Right renal pelvis (tissue), 4 donors: ENCODE measurements at regions not wholly inside any gene's neighbourhood (a gene's known extent, or its start where the extent isn't known, plus 50 kb on each side); places are given as distances from the start of the nearest gene placed in this dataset.
"Not testable (repeated sequence)": the region's sequence is repeated elsewhere in the genome, so short reads cannot be mapped to it uniquely, and the experiment has no call there.

Experiments used
- DNase-seq, 4 donors: peaks; one replicate each; pipeline ENCODE4 v3.0.0-alpha.2; 2013; ENCODE audit warnings: low read depth in 4 of 4, low spot score in 3 of 4, missing footprints in 1 of 4

DNA sequence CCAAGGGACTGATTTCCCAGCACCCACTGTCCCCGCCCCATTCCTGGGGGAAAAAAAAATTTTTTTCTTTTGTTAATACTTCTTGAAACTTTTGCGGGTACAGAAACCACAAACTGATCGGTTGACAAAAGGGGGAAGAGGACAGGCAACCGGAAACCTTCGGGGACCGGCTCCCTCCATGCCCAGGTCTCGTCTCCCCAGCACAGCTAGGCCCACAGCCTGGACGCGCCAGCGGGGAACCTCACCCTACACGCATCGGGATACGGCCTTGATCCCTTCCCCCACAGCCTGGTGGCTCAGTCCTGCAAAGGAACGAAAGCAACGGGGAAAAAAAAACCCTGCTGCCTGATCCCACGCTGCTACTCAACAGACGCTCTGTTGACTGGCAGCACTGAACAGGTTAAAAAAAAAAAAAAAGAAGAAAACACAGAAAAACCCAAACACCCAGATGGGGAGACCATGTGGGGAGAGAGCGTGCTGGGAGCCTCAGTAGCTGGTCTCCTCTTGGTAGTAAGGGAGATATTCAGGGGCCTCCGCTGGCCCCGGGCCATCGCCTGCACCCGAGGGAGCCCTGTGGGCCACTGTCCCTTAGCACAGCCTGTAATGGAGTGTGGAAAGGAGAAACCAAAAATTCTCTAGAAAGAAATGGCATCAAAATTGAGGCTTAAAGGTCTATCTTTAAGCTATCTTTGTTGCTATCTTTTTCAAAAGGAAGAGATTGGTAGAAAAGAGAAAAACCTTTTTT, 185.7 kb downstream of the POTEC start:
- not testable (repeated sequence) for DNase-seq

DNA sequence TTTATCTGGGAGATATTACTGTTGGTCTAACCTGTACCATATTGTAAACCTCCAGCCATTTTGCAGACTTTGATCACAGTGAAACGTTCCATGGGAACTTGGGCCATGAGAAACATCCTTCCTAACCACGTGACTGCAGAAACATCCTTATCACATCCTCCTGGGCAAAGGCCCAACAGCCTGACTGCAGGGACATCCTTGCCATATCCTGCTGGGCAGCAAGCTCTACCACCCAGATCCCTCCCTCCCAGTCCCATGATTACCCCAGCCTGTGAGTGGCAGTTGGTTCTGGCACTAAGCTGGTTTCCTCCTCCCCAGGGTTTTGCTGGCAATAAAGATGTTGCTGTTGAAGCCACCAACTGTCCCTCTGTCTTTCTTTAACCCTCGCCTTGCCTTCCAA, 201.2 kb downstream of the POTEC start:
- not testable (repeated sequence) for DNase-seq

DNA sequence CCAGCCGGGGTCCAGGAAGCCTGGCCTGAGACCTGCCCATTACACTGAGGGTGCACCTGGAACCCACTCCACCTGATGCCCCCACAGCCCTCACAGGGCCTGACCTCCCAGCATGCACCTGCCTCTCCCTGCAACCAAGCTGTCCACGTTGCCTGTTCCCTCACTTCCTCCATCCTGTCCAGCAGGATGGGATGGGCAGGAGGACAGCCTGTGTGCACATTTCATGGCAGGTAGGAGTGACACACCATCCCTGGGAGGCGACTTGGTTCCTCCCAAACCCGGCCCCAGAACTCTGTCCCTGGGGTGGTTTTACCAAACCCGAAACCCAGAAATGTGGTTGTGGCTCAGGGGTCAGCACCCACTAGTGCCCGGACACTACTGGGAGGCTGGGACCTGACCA, 203.8 kb upstream of the ZNF519 start:
- not testable (repeated sequence) for DNase-seq

DNA sequence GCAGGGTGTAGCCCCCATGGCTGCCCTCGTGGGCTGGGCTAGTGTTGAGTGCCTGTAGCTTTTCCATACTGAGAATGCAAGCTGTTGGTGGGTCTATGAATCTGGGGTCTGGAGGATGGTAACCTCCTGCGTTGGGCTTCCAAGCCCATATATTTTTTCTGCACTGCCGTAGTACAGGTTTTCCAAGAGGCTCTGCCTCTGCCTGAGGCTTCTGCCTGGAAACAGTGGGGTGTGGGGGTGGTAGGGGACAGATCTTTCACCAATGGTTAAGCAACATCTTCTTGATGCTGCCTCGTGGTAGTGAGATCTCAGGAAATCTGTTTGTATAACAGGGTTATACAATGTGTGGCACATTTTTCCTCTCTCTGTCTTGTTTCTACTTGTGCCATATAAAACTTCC, 189.0 kb upstream of the ZNF519 start:
- DNase-seq, result not testable (repeated sequence)

DNA sequence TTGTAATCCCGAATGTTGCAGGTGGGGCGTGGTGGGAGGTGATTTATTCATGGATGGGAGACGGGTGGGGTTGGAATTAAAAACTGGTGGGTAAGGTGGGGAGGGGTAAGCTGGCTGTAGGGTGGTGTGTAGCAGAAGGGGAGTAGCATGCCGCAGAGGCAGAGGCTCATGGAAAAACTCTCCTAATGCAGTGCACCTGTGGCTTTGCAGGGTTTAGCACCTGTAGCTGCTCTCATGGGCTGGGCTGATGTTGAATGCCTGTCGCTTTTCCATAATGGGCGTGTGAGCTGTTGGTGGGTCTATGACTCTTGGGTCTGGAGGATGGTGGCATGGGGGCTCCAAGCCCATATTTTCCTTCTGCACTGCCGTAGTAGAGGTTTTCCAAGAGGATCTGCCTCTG, 169.0 kb upstream of the ZNF519 start:
- DNase-seq, result not testable (repeated sequence)

DNA sequence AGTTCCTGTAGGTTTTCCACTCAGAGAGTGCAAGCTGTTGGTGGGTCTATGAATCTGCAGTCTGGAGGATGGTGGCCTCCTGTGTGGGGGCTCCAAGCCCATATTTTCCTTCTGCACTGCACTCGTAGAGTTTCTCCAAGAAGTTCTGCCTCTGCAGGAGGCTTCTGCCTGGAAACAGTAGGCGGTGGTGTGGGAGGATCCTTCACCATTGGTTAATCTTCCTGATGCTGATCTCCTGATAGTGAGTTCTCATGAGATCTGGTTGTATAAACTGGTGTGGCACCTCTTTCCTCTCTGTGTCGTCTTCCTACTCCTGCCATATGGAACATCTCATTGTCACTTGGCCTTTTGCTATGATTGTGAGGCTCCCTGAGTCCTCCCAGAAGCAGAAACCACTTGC, 162.8 kb upstream of the ZNF519 start:
- DNase-seq, result not testable (repeated sequence)

DNA sequence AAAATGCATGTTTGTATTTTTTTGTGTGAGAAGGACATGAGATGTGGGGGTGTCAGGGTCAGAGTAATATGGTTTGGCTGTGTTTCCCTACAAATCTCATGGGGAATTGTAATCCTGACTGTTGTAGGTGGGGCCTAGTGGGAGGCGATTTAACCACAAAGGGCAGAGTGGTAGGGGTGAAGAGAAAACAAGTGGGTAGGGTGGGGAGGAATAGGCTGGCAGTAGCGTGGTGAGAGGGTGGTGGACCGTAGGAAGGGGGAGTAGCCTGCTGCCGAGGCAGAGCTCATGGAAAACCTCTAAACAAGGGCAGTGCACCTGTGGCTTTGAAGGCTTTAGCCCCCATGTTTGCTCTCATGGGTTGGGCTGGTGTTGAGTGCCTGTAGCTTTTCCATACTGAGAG, 152.8 kb upstream of the ZNF519 start:
- no peak for DNase-seq

DNA sequence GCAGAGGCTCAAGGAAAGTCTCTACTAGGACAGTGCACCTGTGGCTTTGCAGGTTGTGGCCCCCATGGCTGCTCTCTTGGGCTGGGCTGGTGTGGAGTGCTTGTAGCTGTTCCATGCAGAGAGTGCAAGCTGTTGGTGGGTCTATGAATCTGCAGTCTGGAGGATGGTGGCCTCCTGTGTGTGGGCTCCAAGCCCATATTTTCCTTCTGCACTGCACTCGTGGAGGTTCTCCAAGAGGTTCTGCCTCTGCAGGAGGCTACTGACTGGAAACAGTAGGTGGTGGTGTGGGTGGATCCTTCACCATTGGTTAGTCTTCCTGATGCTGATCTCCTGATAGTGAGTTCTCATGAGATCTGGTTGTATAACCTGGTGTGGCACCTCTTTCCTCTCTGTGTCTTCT, 143.2 kb upstream of the ZNF519 start:
- DNase-seq, result not testable (repeated sequence)

DNA sequence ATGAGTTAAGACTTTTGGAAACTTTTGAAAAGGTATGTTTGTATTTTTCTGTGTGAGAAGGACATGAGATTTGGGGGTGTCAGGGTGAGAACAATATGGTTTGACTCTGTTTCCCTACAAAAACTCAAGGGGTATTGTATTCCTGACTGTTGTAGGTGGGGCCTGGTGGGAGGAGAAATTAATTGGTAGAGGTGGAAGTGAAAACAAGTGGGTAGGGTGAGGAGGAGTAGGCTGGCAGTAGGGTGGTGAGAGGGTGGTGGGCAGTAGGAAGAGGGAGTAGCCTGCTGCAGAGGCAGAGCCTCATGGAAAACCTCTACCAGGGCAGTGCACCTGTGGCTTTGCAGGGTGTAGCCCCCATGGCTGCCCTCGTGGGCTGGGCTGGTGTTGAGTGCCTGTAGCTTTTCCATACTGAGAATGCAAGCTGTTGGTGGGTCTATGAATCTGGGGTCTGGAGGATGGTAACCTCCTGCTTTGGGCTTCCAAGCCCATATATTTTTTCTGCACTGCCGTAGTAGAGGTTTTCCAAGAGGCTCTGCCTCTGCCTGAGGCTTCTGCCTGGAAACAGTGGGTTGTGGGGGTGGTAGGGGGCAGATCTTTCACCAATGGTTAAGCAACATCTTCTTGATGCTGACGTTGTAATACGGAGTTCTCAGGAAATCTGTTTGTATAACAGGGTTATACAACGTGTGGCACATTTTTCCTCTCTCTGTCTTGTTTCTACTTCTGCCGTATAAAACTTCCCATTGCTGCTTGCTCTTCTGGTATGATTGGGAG, 133.6 kb upstream of the ZNF519 start:
- DNase-seq, result not testable (repeated sequence)

DNA sequence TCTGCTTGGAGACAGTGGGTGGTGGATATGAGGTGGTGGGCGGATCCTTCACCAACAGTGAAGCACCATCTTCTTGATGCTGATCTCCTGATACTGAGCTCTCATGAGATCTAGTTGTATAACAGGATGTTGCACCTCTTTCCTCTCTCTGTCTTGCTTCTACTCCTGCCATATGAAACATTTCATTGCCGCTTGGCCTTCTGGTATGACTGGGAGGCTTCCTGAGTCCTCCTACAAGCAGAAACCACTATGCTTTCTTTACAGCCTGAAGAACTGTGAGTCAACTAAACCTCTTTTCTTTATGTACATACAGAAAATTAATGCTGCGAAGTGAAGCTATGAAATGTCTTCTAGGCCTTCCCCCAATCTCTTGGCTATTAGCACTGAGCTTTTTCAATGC, 130.6 kb upstream of the ZNF519 start:
- not testable (repeated sequence) for DNase-seq

DNA sequence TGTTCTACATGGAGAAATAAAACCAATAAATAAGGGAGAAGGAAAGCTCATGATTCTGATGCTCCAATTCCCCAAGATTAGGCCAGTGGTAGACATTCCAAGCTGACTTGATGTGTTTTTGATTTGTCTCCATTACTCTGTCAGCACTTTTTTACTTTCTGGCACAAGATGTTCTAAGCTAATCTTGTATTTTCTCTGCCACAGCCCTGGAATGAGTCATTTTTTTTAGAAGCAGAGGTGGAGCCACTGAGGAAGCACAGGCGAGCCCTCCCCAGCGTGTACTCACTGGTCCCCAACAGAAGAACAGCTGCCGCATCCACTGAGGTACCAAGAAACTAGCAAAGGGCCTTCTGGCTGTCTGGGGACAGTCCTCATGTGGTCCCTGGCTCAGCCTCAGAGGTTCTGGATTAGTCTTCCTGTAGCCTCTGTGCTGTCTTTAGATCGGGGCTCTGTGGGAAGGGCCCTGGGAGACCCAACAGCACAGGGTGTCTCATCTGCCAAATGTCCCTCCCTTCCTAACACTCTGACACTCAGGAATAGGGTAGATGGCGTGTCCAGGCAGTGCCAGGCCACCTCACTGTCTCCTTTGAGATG, 117.9 kb upstream of the ZNF519 start:
- not testable (repeated sequence) for DNase-seq

DNA sequence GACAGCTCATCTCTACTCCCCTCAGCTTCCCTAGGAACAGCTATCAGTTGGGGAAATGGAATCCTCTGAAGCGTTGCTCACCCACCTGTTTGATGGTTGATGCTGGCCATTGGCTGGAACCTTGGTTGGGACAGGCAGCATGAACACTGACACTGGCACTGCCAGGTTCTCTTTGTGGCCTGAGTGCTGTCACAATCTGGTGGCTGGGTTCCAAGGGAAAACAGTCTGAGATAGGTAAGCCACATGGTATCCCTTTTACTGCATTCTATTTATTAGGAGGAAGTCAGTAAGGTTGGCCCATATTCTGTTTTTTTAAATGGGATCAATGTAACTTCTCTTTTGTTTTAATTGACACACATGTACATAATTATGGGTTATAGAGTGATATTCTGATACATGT, 107.0 kb upstream of the ZNF519 start:
- DNase-seq, result not testable (repeated sequence)

DNA sequence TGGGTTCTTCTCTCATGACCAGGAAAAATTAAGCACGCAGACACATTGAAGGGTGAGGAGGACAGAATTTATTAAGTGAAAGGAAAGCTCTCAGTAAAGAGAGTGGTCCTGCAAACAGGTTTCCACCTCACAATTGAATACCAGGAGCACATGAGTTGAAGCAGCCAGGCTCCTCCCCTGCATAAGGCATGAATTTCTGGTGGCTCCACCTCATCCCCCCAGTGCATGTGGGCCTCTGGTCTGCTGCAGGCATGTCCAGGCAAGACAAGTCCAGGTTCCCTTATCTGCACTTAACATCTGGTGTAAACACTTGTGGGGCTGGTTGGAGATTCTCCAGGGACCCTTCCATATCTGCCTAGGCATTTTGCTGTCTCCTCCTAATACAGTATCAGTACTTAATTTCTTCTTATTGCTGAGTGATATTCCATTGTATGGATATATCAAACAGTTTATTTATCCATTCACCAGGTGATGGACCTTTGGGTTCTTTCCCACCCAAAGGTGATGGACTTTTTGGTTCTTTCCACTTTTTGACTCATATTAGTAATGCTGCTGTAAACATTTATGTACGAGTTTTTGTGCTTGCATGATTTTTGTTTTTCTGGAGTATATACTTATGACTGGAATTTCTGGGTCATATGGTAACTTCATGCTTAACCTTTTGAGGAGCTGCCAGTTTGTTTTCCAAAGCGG, 104.3 kb upstream of the ZNF519 start:
- not testable (repeated sequence) for DNase-seq

DNA sequence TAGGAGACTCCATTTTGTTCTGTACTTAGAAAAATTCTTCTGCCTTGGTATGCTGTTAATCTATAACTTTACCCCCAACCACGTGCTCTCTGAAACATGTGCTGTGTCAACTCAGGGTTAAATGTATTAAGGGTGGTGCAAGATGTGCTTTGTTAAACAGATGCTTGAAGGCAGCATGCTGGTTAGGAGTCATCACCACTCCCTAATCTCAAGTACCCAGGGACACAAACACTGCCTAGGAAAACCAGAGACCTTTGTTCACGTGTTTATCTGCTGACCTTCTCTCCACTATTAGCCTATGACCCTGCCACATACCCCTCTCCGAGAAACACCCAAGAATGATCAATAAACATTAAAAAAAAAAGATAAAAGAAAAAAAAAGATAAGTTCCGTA, 93.0 kb upstream of the ZNF519 start:
- not testable (repeated sequence) for DNase-seq

DNA sequence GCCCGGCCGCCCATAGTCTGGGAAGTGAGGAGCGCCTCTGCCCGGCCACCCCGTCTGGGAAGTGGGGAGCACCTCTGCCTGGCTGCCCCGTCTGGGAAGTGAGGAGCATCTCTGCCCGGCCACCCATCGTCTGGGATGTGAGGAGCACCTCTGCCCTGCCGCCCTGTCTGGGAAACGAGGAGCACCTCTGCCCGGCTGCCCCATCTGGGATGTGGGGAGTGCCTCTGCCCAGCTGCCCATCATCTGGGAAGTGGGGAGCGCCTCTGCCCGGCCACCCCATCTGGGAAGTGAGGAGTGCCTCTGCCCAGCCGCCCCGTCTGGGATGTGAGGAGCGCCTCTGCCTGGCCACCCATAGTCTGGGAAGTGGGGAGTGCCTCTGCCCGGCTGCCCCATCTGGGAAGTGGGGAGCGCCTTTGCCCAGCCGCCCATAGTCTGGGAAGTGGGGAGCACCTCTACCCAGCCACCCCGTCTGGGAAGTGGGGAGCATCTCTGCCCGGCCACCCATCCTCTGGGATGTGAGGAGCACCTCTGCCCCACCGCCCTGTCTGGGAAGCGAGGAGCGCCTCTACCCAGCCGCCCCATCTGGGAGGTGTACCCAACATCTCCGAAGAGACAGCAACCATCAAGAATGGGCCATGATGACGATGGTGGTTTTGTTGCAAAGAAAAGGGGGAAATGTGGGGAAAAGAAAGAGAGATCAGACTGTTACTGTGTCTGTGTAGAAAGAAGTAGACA, 92.5 kb upstream of the ZNF519 start:
- DNase-seq, result not testable (repeated sequence)

DNA sequence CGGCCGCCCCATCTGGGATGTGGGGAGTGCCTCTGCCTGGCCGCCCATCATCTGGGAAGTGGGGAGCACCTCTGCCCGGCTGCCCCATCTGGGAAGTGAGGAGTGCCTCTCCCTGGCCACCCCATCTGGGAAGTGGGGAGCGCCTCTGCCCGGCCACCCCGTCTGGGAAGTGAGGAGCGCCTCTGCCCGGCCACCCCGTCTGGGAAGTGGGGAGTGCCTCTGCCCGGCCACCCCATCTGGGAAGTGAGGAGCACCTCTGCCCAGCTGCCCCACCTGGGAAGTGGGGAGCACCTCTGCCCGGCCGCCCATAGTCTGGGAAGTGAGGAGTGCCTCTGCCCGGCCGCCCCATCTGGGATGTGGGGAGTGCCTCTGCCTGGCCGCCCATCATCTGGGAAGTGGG, 91.7 kb upstream of the ZNF519 start:
- DNase-seq, result not testable (repeated sequence)

DNA sequence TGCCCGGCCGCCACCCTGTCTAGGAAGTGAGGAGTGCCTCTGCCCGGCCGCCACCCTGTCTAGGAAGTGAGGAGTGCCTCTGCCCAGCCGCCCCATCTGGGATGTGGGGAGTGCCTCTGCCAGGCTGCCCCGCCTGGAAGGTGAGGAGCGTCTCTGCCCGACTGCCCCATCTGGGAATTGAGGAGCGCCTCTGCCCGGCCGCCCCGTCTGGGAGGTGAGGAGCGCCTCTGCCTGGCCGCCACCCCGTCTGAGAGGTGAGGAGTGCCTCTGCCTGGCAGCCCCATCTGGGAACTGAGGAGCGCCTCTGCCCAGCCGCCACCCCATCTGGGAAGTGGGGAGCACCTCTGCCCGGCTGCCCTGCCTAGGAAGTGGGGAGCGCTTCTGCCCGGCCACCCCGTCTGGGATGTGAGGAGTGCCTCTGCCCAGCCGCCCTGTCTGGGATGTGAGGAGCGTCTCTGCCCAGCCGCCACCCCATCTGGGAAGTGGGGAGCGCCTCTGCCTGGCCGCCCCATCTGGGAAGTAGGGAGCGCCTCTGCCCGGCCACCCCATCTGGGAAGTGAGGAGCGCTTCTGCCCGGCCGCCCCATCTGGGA, 91.1 kb upstream of the ZNF519 start:
- DNase-seq, result not testable (repeated sequence)

DNA sequence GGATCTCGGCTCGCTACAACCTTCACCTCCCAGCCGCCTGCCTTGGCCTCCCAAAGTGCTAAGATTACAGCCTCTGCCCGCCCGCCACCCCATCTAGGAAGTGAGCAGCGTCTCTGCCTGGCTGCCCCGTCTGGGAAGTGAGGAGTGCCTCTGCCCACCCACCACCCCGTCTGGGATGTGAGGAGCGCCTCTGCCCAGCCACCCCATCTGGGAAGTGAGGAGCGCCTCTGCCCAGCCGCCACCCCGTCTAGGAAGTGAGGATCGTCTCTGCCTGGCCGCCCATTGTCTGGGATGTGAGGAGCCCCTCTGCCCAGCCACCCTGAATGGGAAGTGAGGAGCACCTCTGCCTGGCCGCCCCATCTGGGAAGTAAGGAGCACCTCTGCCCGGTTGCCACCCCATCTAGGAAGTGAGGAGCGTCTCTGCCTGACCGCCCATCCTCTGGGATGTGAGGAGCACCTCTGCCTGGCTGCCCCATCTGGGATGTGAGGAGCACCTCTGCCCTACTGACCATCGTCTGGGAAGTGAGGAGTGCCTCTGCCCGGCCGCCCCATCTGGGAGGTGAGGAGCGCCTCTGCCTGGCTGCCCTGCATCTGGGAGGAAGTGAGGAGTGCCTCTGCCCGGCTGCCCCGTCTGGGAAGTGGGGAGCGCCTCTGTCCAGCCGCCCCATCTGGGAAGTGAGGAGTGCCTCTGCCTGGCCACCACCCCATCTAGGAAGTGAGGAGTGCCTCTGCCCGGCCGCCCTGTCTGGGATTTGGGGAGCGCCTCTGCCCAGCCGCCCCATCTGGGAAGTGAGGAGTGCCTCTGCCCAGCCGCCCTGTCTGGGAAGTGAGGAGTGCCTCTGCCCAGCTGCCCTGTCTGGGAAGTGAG, 90.4 kb upstream of the ZNF519 start:
- not testable (repeated sequence) for DNase-seq

DNA sequence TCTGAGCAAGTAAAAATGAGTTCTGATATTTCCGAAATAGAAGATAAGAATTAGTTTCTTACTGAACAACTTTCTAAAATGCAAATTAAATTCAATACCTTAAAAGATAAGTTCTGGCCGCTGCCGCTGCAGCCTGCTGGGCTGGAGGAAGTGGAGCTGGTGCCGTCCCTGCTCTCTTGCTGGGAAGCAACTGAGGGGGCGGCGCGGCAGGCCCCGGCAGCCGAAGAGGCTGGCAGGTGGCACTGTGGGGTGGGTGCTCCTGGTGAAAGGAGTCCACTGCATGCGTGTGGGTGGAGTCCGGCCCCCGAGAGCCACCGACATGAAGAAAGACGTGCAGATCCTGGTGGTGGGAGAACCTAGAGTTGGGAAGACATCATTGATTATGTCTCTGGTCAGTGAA, 89.5 kb upstream of the ZNF519 start:
- no peak for DNase-seq
